T-helper 17 cell (primary cell): ENCODE measurements at regions not wholly inside any gene's neighbourhood (a gene's known extent, or its start where the extent isn't known, plus 50 kb on each side); places are given as distances from the start of the nearest gene placed in this dataset.

Experiments
- ATAC-seq: fragments of 150-1000 bp; cut with Tn5 transposase; 2 replicates; pipeline ENCODE4 v1.10.0; 2021; ENCODE audit warnings: mild to moderate bottlenecking, moderate library complexity
- DNase-seq, 3 donors: peaks; one replicate each; pipeline versions ENCODE4 v3.0.0 to v3.0.0-alpha.2; 2020 to 2021
- H3K9me3 ChIP-seq: one replicate; pipeline ENCODE4 v1.7.0; 2013; ENCODE audit warnings: low read length, mild to moderate bottlenecking; ENCODE audit not compliant: control insufficient read depth, poor library complexity, severe bottlenecking
- H3K27ac Mint-ChIP-seq: one replicate; pipeline ENCODE4 v1.8.0; 2022; ENCODE audit warnings: mild to moderate bottlenecking, moderate library complexity, mixed read lengths
- H3K27me3 Mint-ChIP-seq: one replicate; pipeline ENCODE4 v1.8.0; 2022; ENCODE audit warnings: mixed read lengths
- H3K36me3 Mint-ChIP-seq: one replicate; pipeline ENCODE4 v1.8.0; 2022; ENCODE audit warnings: low read depth, mixed read lengths
- H3K4me1 Mint-ChIP-seq: one replicate; pipeline ENCODE4 v1.8.0; 2022; ENCODE audit warnings: mild to moderate bottlenecking, mixed read lengths
- H3K4me3 Mint-ChIP-seq: one replicate; pipeline ENCODE4 v1.8.0; 2022; ENCODE audit warnings: mild to moderate bottlenecking, moderate library complexity, mixed read lengths

DNA sequence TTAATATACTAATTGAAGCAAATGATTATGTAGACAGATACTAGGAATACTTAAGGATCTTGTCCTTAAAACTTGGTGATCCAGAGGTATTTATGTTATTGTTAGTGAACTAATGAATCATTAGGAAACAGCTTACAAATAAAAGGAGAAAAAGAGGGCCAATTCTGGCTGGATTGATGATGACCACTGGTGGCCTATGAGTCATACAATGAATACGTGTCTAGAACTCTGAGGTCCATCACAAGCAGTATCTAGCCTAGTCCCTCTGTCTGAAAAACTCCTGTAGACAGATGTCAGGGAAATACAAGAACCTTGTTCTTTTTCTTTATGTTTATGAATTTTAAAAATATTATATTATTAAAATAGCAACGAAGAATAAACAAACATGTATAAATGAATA lies 51.7 kb upstream of the RTL1 start:
- ATAC-seq (no peak), DNase-seq (no peak)
- Mint-ChIP-seq H3K27me3 (peaks cover 7% of the 10 kb centered on the region), H3K27ac (no peak overlapping the region), H3K4me1 (no peaks in the 10 kb centered on the region), H3K36me3 (no peaks in the 10 kb centered on the region), H3K4me3 (no peak overlapping the region)
- H3K9me3 ChIP-seq, result no peaks in the 10 kb centered on the region

DNA sequence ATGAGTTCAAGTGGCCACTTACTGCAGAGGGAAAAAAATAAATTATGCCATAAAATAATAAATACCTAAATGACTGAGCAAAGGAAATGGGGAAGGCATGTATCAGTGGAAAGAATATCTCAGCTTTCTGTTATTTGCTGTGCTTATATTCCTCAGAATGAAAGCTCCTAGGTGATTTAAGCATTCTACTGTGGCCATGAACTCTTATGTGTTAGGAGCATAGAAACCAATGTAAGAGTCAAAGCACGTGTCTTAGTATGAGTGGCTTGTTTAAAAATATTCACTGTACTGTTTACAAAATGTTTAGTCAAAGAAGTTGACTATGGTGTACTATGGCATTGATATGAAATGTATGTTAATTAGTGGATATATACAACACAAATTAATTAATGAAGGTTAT lies 59.0 kb upstream of the RTL1 start:
- DNase-seq (no peak), ATAC-seq (no peak)
- Mint-ChIP-seq H3K27ac (no peak overlapping the region), H3K36me3 (no peaks in the 10 kb centered on the region), H3K27me3 (peaks cover 18% of the 10 kb centered on the region), H3K4me1 (no peaks in the 10 kb centered on the region), H3K4me3 (no peak overlapping the region)
- H3K9me3 ChIP-seq, result no peaks in the 10 kb centered on the region

DNA sequence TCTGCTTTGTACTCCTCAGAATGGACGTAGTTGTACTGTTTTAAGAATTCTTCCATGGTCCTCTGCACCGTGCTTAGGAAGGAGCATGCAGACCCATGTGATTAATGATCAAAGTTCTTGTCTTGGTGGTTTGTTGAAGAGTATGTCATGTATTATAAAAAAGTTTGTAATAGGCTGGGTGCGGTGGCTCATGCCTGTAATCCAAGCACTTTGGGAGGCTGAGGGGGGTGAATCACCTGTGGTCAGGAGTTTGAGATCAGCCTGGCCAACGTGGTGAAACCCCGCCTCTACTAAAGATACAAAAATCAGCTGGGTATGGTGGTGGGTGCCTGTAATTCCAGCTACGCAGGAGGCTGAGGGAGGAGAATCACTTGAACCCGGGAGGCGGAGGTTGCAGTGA lies 61.8 kb upstream of the RTL1 start:
- ATAC-seq, result no peak
- Mint-ChIP-seq H3K27me3 (peaks cover 11% of the 10 kb centered on the region), H3K4me3 (no peak overlapping the region), H3K4me1 (no peaks in the 10 kb centered on the region), H3K27ac (no peak overlapping the region), H3K36me3 (no peaks in the 10 kb centered on the region)
- DNase-seq, result no peak
- H3K9me3 ChIP-seq, result no peaks in the 10 kb centered on the region

DNA sequence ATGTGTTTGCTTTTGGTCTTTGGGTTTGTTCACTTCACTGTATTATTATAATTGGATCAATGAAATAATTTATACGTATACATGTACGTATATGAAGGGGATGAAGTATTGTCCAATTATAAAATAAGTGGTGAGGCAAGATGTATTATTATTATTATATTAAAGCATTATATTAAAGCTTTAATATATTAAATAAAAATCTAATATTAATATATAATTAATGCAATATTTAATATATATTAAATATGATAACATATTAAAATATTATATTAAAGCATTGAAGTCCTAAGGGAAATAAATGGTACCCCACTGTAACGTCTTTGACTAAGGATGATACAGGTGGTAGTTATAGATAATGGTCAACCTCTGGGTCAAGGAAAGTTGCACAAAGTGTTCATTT lies 63.7 kb upstream of the RTL1 start:
- no peak overlapping the region for H3K27ac Mint-ChIP-seq
- H3K9me3 ChIP-seq, result no peaks in the 10 kb centered on the region
- peaks cover 9% of the 10 kb centered on the region for H3K27me3 Mint-ChIP-seq
- H3K36me3 Mint-ChIP-seq, result no peaks in the 10 kb centered on the region
- ATAC-seq (no peak), DNase-seq (no peak)
- H3K4me1 Mint-ChIP-seq, result no peaks in the 10 kb centered on the region
- no peak overlapping the region for H3K4me3 Mint-ChIP-seq

DNA sequence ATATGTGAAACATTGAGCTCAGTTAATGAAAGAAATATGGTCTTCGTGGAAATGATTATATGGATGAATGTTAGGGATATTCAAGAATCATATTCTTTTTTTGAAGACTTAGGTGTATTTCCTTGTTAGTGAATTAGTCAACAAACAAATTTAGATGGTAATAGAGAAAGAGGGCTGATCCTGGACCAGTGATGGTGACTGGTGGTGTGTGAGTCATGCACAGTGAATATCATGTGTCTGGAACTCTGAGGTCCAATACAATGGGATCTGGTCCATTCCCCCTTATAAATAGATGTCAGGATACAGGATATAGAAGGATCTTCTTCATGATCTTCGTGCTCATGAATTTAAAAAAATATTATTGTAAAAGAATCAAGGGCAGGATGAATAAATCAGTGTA lies 64.4 kb upstream of the RTL1 start:
- Mint-ChIP-seq H3K4me1 (no peaks in the 10 kb centered on the region), H3K27me3 (peaks cover 17% of the 10 kb centered on the region), H3K27ac (no peak overlapping the region), H3K36me3 (no peaks in the 10 kb centered on the region), H3K4me3 (no peak overlapping the region)
- DNase-seq (no peak), ATAC-seq (no peak)
- H3K9me3 ChIP-seq, result no peaks in the 10 kb centered on the region

DNA sequence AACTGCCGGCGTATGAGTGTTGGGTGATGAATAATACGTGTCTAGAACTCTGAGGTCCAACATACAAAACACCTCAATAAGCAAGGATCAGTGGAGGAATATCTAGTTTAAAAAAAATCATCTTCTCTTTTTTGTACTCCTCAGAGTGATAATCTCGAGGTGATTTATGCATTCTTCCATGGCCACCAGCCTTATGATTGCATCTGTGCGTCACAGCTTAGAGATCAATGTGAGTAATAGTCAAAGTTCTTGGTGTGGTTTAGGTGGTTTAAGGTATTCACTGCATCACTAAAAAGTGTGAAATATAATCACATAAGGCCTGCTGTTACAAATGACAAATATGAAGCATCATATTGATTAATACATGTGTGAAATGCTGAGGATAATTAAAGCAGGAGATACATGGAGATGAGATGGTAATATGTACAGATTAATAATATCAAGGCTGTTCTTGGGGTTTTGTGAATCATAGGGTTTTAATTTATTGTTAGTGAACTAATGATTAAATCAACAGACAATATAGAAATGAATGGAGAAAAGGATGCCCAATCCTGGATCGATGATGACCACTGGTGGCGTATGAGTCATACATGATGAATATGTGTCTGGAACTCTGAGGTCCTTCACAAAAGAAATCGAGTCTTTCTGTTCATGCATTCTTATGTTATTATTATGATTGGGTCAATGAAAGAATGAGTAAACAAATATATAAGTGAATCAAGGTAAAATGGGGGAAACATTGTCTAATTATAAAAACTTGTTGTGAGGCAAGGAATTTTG lies 68.8 kb upstream of the RTL1 start:
- ATAC-seq (no peak), DNase-seq (no peak)
- Mint-ChIP-seq H3K27me3 (peaks cover 12% of the 10 kb centered on the region), H3K27ac (no peak overlapping the region), H3K4me1 (no peaks in the 10 kb centered on the region), H3K4me3 (no peak overlapping the region), H3K36me3 (no peaks in the 10 kb centered on the region)
- no peaks in the 10 kb centered on the region for H3K9me3 ChIP-seq

DNA sequence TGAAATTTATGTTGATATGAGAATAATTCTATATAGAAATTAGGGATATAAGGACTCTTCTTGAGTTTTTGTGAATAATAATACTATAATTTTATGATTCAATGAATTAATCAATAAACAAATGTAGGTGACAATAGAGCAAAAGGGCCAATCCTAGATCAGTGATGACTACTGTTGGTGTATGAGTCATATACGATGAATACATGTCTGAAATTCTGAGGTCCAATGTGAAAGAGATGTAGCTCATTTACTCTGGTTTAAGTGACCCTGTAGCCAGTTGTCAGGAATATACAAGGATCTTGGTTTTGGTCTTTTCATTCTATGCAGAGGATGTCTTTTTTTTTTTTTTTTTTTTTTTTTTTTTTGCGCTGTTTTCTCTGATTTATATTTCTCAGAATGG lies 72.1 kb upstream of the RTL1 start:
- no peak for ATAC-seq
- H3K27me3 Mint-ChIP-seq, result peaks cover 20% of the 10 kb centered on the region
- H3K36me3 Mint-ChIP-seq, result no peaks in the 10 kb centered on the region
- H3K4me3 Mint-ChIP-seq, result no peak overlapping the region
- no peaks in the 10 kb centered on the region for H3K4me1 Mint-ChIP-seq
- H3K9me3 ChIP-seq, result no peaks in the 10 kb centered on the region
- DNase-seq, result no peak
- no peak overlapping the region for H3K27ac Mint-ChIP-seq

DNA sequence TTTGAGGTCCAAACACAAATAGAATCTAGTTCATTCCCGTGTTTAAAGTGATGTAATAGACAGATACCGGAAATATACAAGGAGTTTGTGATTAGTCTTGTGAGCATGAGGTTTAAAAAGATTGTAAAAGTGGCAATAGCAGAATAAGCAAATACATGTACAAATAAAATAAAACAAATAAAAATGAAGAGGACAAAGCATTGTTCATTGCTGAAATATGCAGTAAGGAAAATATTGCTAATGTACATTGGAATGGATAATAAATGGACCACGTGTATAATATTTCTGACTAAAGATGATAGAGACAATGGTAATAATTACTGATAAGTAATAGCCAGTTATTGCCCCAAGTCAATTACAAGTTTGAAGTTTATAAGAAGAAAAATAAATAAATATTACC lies 75.6 kb upstream of the RTL1 start:
- no peak overlapping the region for H3K27ac Mint-ChIP-seq
- no peak overlapping the region for H3K4me3 Mint-ChIP-seq
- peaks cover 19% of the 10 kb centered on the region for H3K27me3 Mint-ChIP-seq
- H3K9me3 ChIP-seq, result no peaks in the 10 kb centered on the region
- no peaks in the 10 kb centered on the region for H3K4me1 Mint-ChIP-seq
- H3K36me3 Mint-ChIP-seq, result no peaks in the 10 kb centered on the region
- ATAC-seq, result no peak
- no peak for DNase-seq

DNA sequence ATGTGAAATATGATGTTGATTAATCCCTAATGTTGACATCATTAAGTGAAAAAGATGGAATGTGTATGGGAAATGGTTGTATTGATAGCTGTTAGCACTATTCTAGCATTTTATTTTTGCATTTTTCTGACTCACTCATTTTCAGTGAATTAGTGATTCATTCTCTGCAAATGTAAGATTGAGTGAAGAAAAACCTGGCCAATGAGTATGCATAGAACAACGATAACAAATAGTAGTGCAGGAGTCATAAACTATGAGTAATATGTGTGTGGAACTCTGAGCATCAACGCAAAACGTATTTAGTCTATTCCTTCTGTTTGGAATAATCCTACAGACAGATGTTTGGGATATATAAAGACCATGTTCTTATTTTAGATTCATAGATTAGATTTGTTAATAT lies 76.3 kb upstream of the RTL1 start:
- no peaks in the 10 kb centered on the region for H3K36me3 Mint-ChIP-seq
- ATAC-seq, result no peak
- no peaks in the 10 kb centered on the region for H3K9me3 ChIP-seq
- no peak overlapping the region for H3K4me3 Mint-ChIP-seq
- no peak overlapping the region for H3K27ac Mint-ChIP-seq
- no peak for DNase-seq
- H3K27me3 Mint-ChIP-seq, result peaks cover 19% of the 10 kb centered on the region
- no peaks in the 10 kb centered on the region for H3K4me1 Mint-ChIP-seq

DNA sequence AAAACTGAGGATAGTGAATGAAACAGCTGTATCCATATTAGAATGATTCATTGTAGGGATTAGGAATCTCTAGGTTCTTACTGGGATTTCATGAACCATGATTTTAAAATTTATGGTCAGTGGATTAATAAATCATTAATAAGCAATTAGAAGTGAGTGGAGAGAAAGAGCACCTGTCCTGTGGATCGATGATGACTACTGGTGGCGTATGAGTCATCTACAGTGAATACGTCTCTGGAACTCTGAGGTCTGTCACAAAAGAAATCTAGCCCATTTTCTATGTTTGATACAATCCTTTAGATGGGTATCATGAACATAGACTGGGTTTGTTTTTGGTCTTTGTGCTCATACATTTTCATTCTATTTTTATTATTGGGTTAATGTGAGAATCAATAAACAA lies 77.3 kb upstream of the RTL1 start:
- H3K9me3 ChIP-seq, result no peaks in the 10 kb centered on the region
- no peak overlapping the region for H3K4me3 Mint-ChIP-seq
- peaks cover 26% of the 10 kb centered on the region for H3K27me3 Mint-ChIP-seq
- DNase-seq (no peak), ATAC-seq (no peak)
- no peaks in the 10 kb centered on the region for H3K4me1 Mint-ChIP-seq
- H3K36me3 Mint-ChIP-seq, result no peaks in the 10 kb centered on the region
- no peak overlapping the region for H3K27ac Mint-ChIP-seq

DNA sequence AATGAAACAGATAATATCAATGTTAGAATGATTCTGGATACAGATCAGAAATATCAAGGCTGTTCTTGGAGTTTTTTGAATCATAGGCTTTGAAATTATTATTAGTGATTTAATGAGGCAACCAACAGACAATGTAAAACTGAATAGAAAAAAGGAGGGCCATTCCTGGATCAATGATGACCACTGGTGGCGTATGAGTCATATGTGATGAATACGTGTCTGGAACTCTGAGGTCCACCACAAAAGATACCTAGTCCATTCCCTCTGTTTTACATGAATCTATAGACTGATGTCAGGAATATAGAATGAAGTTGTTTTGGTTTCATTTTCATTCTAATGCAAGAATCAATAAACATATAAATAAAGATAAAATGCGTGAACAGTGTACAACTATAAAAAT lies 78.3 kb upstream of the RTL1 start:
- no peaks in the 10 kb centered on the region for H3K9me3 ChIP-seq
- H3K4me3 Mint-ChIP-seq, result no peak overlapping the region
- no peaks in the 10 kb centered on the region for H3K36me3 Mint-ChIP-seq
- H3K27me3 Mint-ChIP-seq, result peaks cover 31% of the 10 kb centered on the region
- ATAC-seq (no peak), DNase-seq (no peak)
- no peak overlapping the region for H3K27ac Mint-ChIP-seq
- no peaks in the 10 kb centered on the region for H3K4me1 Mint-ChIP-seq

DNA sequence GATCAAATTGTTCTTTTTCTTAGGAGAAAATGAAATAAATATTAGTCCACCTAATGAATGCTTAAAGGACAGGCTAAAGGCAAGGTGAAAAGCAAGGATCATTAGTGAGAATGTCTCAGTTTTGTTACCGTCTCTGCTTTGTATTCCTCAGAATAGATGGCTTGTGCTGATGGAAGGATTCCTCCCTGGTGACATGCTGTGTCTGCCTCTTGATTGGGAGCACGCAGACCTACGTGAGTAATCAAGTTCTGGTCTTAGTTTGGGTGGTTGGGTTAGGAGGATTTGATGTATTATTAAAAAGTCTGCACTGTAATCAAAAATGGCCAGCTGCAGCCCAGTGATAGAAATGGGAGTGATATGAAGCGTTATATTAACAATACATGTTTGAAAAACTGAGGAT lies 78.8 kb upstream of the RTL1 start:
- Mint-ChIP-seq H3K4me1 (no peaks in the 10 kb centered on the region), H3K36me3 (no peaks in the 10 kb centered on the region), H3K27me3 (peaks cover 32% of the 10 kb centered on the region), H3K27ac (no peak overlapping the region), H3K4me3 (no peak overlapping the region)
- DNase-seq (no peak), ATAC-seq (no peak)
- H3K9me3 ChIP-seq, result no peaks in the 10 kb centered on the region

DNA sequence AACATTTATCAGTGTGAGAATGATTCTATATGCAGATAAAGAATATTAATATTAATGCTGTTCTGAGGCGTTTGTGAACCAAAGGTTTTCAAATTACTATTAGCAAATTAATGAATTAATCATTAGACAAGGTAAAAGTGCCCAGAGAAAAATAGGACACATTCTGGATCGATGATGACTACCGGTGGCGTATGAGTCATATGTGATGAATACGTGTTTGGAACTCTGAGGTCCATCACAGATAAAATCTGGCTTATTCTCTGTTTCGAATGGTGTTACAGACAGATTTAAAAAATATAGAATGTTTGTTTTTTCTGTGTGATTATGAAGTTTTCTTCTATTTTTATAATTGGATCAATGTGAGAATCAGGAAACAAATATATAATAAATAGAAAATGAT lies 79.2 kb upstream of the RTL1 start:
- H3K4me1 Mint-ChIP-seq, result no peaks in the 10 kb centered on the region
- DNase-seq (no peak), ATAC-seq (no peak)

DNA sequence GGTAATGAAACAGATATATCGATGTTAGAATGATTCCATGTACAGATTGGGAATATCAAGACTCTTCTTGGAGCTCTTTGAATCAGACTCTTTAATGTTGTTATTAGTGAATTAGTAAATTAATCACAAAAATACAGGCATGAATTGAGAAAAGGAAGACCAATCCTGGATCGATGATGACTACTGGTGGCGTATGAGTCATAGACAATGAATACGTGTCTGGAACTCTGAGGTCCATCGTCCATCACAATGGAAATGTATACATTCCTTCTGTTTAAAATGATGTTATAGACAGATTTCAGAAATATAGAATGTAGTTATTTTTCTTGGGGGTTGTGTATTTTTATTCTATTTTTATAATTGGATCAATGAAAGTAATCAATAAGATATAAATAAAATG lies 80.2 kb upstream of the RTL1 start:
- H3K9me3 ChIP-seq, result no peaks in the 10 kb centered on the region
- no peak overlapping the region for H3K4me3 Mint-ChIP-seq
- H3K27ac Mint-ChIP-seq, result no peak overlapping the region
- H3K27me3 Mint-ChIP-seq, result peaks cover 28% of the 10 kb centered on the region
- H3K36me3 Mint-ChIP-seq, result no peaks in the 10 kb centered on the region
- no peaks in the 10 kb centered on the region for H3K4me1 Mint-ChIP-seq
- ATAC-seq, result no peak
- DNase-seq, result no peak

More for the DNA sequence above, 79.2 kb upstream of the RTL1 start:
- H3K9me3 ChIP-seq, result no peaks in the 10 kb centered on the region
- no peaks in the 10 kb centered on the region for H3K36me3 Mint-ChIP-seq
- no peak overlapping the region for H3K27ac Mint-ChIP-seq
- peaks cover 32% of the 10 kb centered on the region for H3K27me3 Mint-ChIP-seq
- no peak overlapping the region for H3K4me3 Mint-ChIP-seq
